PFSK-1 (cell line): ENCODE measurements at regions not wholly inside any gene's neighbourhood (a gene's known extent, or its start where the extent isn't known, plus 50 kb on each side); places are given as distances from the start of the nearest gene placed in this dataset.

ENCODE experiments used
- POLR2AphosphoS5 ChIP-seq: IDR thresholded peaks from 2 replicates; pipeline ENCODE4 v1.6.1; 2012; ENCODE audit warnings: low read depth, mild to moderate bottlenecking, control low read depth, low read length, moderate library complexity
- REST ChIP-seq, 2 experiments: IDR thresholded peaks; 2 replicates each; pipeline versions ENCODE4 v1.6.1 to v1.8.0; 2011 to 2012; ENCODE audit warnings: low read depth in 2 of 2, low read length in 2 of 2, control low read depth in 1 of 2, inconsistent platforms in 1 of 2, mild to moderate bottlenecking in 1 of 2, moderate library complexity in 1 of 2; ENCODE audit not compliant: insufficient read depth in 1 of 2
- TAF1 ChIP-seq: IDR thresholded peaks from 2 replicates; pipeline ENCODE4 v1.6.1; 2012; ENCODE audit warnings: low read length, control low read depth, borderline replicate concordance; ENCODE audit not compliant: insufficient read depth

GRCh38 chr22:47484960-47485569, 722.6 kb downstream of the TBC1D22A start:
- TF ChIP-seq POLR2AphosphoS5: no peak
- TF ChIP-seq TAF1: no peak
- no peak for TF ChIP-seq REST (IDR thresholded peaks at IDR 0.05; ENCODE audit: insufficient read depth in 1 of 2, low read depth in 2 of 2, low read length in 2 of 2)
